Prostate gland (tissue), 2 donors: ENCODE measurements at regions not wholly inside any gene's neighbourhood (a gene's known extent, or its start where the extent isn't known, plus 50 kb on each side); places are given as distances from the start of the nearest gene placed in this dataset.

Source experiments
- DNase-seq: peaks from one replicate; pipeline ENCODE4 v3.0.0-alpha.2; 2019; ENCODE audit warnings: low spot score
- H3K27ac ChIP-seq, 2 donors: fragments of 200-600 bp; sonication (generic); 2 replicates each; pipeline ENCODE4 v1.5.1; 2017 to 2019
- H3K27me3 ChIP-seq: fragments of 200-600 bp; sonication (generic); replicated peaks from 2 replicates; pipeline ENCODE4 v1.5.1; 2019; ENCODE audit not compliant: insufficient read depth
- H3K36me3 ChIP-seq, 2 donors: fragments of 200-600 bp; sonication (generic); 1 replicate in 1 of 2; 2 replicates in 1 of 2; pipeline versions ENCODE4 v1.5.1 to v1.8.1; 2017 to 2019
- H3K4me1 ChIP-seq: fragments of 200-600 bp; sonication (generic); replicated peaks from 2 replicates; pipeline ENCODE4 v1.5.1; 2019
- H3K4me3 ChIP-seq, 2 donors: fragments of 200-600 bp; sonication (generic); 2 replicates each; pipeline ENCODE4 v1.5.1; 2017 to 2019
- H3K9me3 ChIP-seq: fragments of 200-600 bp; sonication (generic); 2 replicates; pipeline ENCODE4 v1.5.1; 2017
- CTCF ChIP-seq, 4 experiments: fragments of 200-600 bp in 2 of 4; fragments of 450-650 bp in 2 of 4; sonication (generic) in 2 of 4; IDR thresholded peaks; 1 replicate in 3 of 4; 2 replicates in 1 of 4; pipeline ENCODE4 v1.5.1; 2016 to 2019; ENCODE audit warnings: antibody characterized with exemption in 4 of 4, mild to moderate bottlenecking in 2 of 4, moderate library complexity in 2 of 4
- POLR2A ChIP-seq: fragments of 450-650 bp; IDR thresholded peaks from one replicate; pipeline ENCODE4 v1.6.1; 2016; ENCODE audit warnings: antibody characterized with exemption, mild to moderate bottlenecking
- POLR2AphosphoS5 ChIP-seq: sonication (generic); formaldehyde crosslinking; IDR thresholded peaks from one replicate; pipeline ENCODE4 v1.6.1; 2017; ENCODE audit warnings: antibody characterized with exemption
- WGBS: methylation state at CpG from one replicate; pipeline ENCODE4 v1.1.5; 2018; 5-methylcytosine and 5-hydroxymethylcytosine counted together
- intact Hi-C: fragments of 100-400 bp; cut with DNase I; formaldehyde crosslinking; loops from one replicate; pipeline ENCODE4 v1.14.2; 2022

DNA sequence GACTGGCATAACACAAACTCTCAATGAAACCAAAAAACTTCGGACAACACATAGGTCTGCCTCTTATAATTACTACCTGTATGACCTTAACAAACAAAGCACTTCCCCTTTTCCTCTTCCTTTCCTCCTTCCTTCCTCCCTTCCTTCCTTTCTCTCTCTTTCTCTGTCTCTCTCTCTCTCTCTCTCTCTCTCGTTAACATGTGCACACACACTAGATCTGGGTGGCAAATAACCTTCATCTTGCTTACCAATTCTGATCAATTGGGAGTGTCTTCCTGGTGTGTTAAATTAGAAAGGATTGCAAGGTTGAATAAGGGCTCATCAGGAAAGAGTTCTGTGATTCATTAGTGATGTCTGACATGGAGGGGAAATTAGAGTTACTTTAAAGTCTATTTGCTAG, 307.8 kb upstream of the PRKD1 start:
- DNase-seq: no peak
- no peaks in the 10 kb centered on the region for H3K27me3 ChIP-seq
- 95% methylated on average over 2 of the region's 2 CpGs for WGBS
- no peaks in the 10 kb centered on the region for H3K9me3 ChIP-seq
- no peak overlapping the region for H3K27ac ChIP-seq
- no peaks in the 10 kb centered on the region for H3K4me1 ChIP-seq
- H3K36me3 ChIP-seq: no peaks in the 10 kb centered on the region
- no peak overlapping the region for H3K4me3 ChIP-seq
- intact Hi-C loops: no loop called here
- no peak for TF ChIP-seq POLR2AphosphoS5
- no peak for TF ChIP-seq CTCF (IDR thresholded peaks at IDR 0.05)
- TF ChIP-seq POLR2A: no peak

- Histone ChIP-seq H3K4me1 (no peaks in the 10 kb centered on the region), H3K36me3 (no peaks in the 10 kb centered on the region), H3K27me3 (no peaks in the 10 kb centered on the region), H3K27ac (no peak overlapping the region), H3K9me3 (no peaks in the 10 kb centered on the region), H3K4me3 (no peak overlapping the region)
- no peak for DNase-seq
- intact Hi-C loops: no loop called here
- WGBS: 84% methylated on average over 4 of the region's 4 CpGs
- TF ChIP-seq POLR2AphosphoS5: no peak
- TF ChIP-seq POLR2A: no peak
- TF ChIP-seq CTCF (IDR thresholded peaks at IDR 0.05): no peak
Observed at GRCh38 chr14:30238936-30239335, 311.3 kb upstream of the PRKD1 start.

- no peak for TF ChIP-seq CTCF (IDR thresholded peaks at IDR 0.05)
- TF ChIP-seq POLR2AphosphoS5: no peak
- TF ChIP-seq POLR2A: no peak
- intact Hi-C loops: no loop called here
- 61% methylated on average over 4 of the region's 4 CpGs for WGBS
- no peaks in the 10 kb centered on the region for H3K4me1 ChIP-seq
- H3K27ac ChIP-seq: no peak overlapping the region
- H3K9me3 ChIP-seq: no peaks in the 10 kb centered on the region
- no peak for DNase-seq
- H3K36me3 ChIP-seq: no peaks in the 10 kb centered on the region
- H3K4me3 ChIP-seq: no peak overlapping the region
- no peaks in the 10 kb centered on the region for H3K27me3 ChIP-seq
Observed at GRCh38 chr14:30240018-30240417, 312.4 kb upstream of the PRKD1 start.

- no peaks in the 10 kb centered on the region for H3K9me3 ChIP-seq
- no peak overlapping the region for H3K27ac ChIP-seq
- H3K4me3 ChIP-seq: no peak overlapping the region
- 70% methylated on average over 3 of the region's 3 CpGs for WGBS
- no peaks in the 10 kb centered on the region for H3K4me1 ChIP-seq
- intact Hi-C loops: no loop called here
- TF ChIP-seq POLR2A (no peak), POLR2AphosphoS5 (no peak), CTCF (IDR thresholded peaks at IDR 0.05) (no peak)
- no peaks in the 10 kb centered on the region for H3K36me3 ChIP-seq
- DNase-seq: no peak
- no peaks in the 10 kb centered on the region for H3K27me3 ChIP-seq
Observed at GRCh38 chr14:30240685-30241084, 313.0 kb upstream of the PRKD1 start.

GRCh38 chr14:30242744-30243143, 315.1 kb upstream of the PRKD1 start:
- Histone ChIP-seq H3K27me3 (no peaks in the 10 kb centered on the region), H3K27ac (no peak overlapping the region), H3K36me3 (no peaks in the 10 kb centered on the region), H3K4me3 (no peak overlapping the region), H3K9me3 (no peaks in the 10 kb centered on the region), H3K4me1 (no peaks in the 10 kb centered on the region)
- intact Hi-C loops: no loop called here
- TF ChIP-seq POLR2AphosphoS5 (no peak), POLR2A (no peak), CTCF (IDR thresholded peaks at IDR 0.05) (no peak)
- 44% methylated on average over 2 of the region's 2 CpGs for WGBS
- DNase-seq: no peak
